Neural crest cell (in vitro differentiated cells): ENCODE measurements at regions not wholly inside any gene's neighbourhood (a gene's known extent, or its start where the extent isn't known, plus 50 kb on each side); places are given as distances from the start of the nearest gene placed in this dataset.
"Not testable (repeated sequence)": the region's sequence is repeated elsewhere in the genome, so short reads cannot be mapped to it uniquely, and the experiment has no call there.

ENCODE experiments used
- DNase-seq: peaks from one replicate; pipeline ENCODE4 v3.0.0; 2021; ENCODE audit warnings: low read depth, mixed read lengths, low spot score
- H3K27ac Mint-ChIP-seq: one replicate; pipeline ENCODE4 v1.8.0; 2021; ENCODE audit warnings: mild to moderate bottlenecking, mixed read lengths; ENCODE audit not compliant: unreplicated experiment
- H3K27me3 Mint-ChIP-seq: 2 replicates; pipeline ENCODE4 v1.8.0; 2021; ENCODE audit warnings: low read depth, mild to moderate bottlenecking, mixed read lengths
- H3K36me3 Mint-ChIP-seq: 2 replicates; pipeline ENCODE4 v1.8.0; 2021; ENCODE audit warnings: low read depth, mild to moderate bottlenecking, mixed read lengths
- H3K4me1 Mint-ChIP-seq: 2 replicates; pipeline ENCODE4 v1.8.0; 2021; ENCODE audit warnings: mixed read lengths
- H3K4me3 Mint-ChIP-seq: one replicate; pipeline ENCODE4 v1.8.0; 2021; ENCODE audit warnings: mild to moderate bottlenecking, mixed read lengths
- H3K9me3 Mint-ChIP-seq: 2 replicates; pipeline ENCODE4 v1.8.0; 2021; ENCODE audit warnings: mixed read lengths
- CTCF ChIP-seq: fragments of 200-600 bp; sonication (generic); conservative IDR thresholded peaks from 2 replicates; pipeline ENCODE4 v1.5.0; 2021; ENCODE audit warnings: antibody characterized with exemption, mild to moderate bottlenecking

- Mint-ChIP-seq H3K9me3 (no peaks in the 10 kb centered on the region), H3K27ac (no peak overlapping the region), H3K36me3 (no peaks in the 10 kb centered on the region), H3K4me1 (peaks cover 4% of the 10 kb centered on the region), H3K27me3 (no peaks in the 10 kb centered on the region), H3K4me3 (no peak overlapping the region)
- no peak for TF ChIP-seq CTCF
- DNase-seq, result no peak
Observed at GRCh38 chr13:65929436-65929835, 1300.7 kb downstream of the PCDH9 start.

GRCh38 chr13:65926750-65927171, 1303.4 kb downstream of the PCDH9 start:
- peak; percentile 39 for TF ChIP-seq CTCF
- Mint-ChIP-seq H3K36me3 (no peaks in the 10 kb centered on the region), H3K4me3 (no peak overlapping the region), H3K4me1 (peaks cover under 1% of the 10 kb centered on the region), H3K27me3 (no peaks in the 10 kb centered on the region), H3K9me3 (no peaks in the 10 kb centered on the region), H3K27ac (peak overlapping the region; percentile 53)
- no peak for DNase-seq

GRCh38 chr13:65922846-65923245, 1307.3 kb downstream of the PCDH9 start:
- not testable (repeated sequence) for H3K4me3 Mint-ChIP-seq

GRCh38 chr13:65921933-65922332, 1308.2 kb downstream of the PCDH9 start:
- no peaks in the 10 kb centered on the region for H3K4me1 Mint-ChIP-seq
- no peak for TF ChIP-seq CTCF
- H3K9me3 Mint-ChIP-seq, result no peaks in the 10 kb centered on the region
- no peaks in the 10 kb centered on the region for H3K27me3 Mint-ChIP-seq
- H3K36me3 Mint-ChIP-seq, result no peaks in the 10 kb centered on the region
- no peak for DNase-seq
- H3K4me3 Mint-ChIP-seq, result no peak overlapping the region
- H3K27ac Mint-ChIP-seq, result no peak overlapping the region

More at GRCh38 chr13:65922846-65923245, 1307.3 kb downstream of the PCDH9 start:
- H3K27ac Mint-ChIP-seq, H3K4me1 Mint-ChIP-seq, DNase-seq, H3K36me3 Mint-ChIP-seq, H3K27me3 Mint-ChIP-seq, H3K9me3 Mint-ChIP-seq: not testable (repeated sequence)

GRCh38 chr13:65917731-65918130, 1312.4 kb downstream of the PCDH9 start:
- H3K4me3 Mint-ChIP-seq, result no peak overlapping the region
- no peaks in the 10 kb centered on the region for H3K9me3 Mint-ChIP-seq
- H3K4me1 Mint-ChIP-seq, result no peaks in the 10 kb centered on the region
- H3K27me3 Mint-ChIP-seq, result no peaks in the 10 kb centered on the region
- H3K36me3 Mint-ChIP-seq, result no peaks in the 10 kb centered on the region
- H3K27ac Mint-ChIP-seq, result no peak overlapping the region
- no peak for DNase-seq
- TF ChIP-seq CTCF, result no peak

GRCh38 chr13:65915195-65915594, 1314.9 kb downstream of the PCDH9 start:
- Mint-ChIP-seq H3K4me1 (no peaks in the 10 kb centered on the region), H3K36me3 (no peaks in the 10 kb centered on the region), H3K9me3 (no peaks in the 10 kb centered on the region), H3K27ac (no peak overlapping the region), H3K27me3 (no peaks in the 10 kb centered on the region), H3K4me3 (no peak overlapping the region)
- no peak for DNase-seq
- TF ChIP-seq CTCF, result no peak
